Suprapubic skin (tissue), 3 donors: ENCODE measurements at regions not wholly inside any gene's neighbourhood (a gene's known extent, or its start where the extent isn't known, plus 50 kb on each side); places are given as distances from the start of the nearest gene placed in this dataset.
"Not testable (repeated sequence)": the region's sequence is repeated elsewhere in the genome, so short reads cannot be mapped to it uniquely, and the experiment has no call there.

ENCODE experiments used
- CTCF ChIP-seq, 2 donors: fragments of 200-600 bp in 1 of 2; fragments of 450-650 bp in 1 of 2; sonication (generic) in 1 of 2; IDR thresholded peaks; one replicate each; pipeline ENCODE4 v1.5.1; 2016 to 2019; ENCODE audit warnings: antibody characterized with exemption in 2 of 2, mild to moderate bottlenecking in 1 of 2, moderate library complexity in 1 of 2
- POLR2A ChIP-seq, 2 donors: fragments of 450-650 bp; IDR thresholded peaks; one replicate each; pipeline ENCODE4 v1.6.1; 2017; ENCODE audit warnings: antibody characterized with exemption in 2 of 2, mild to moderate bottlenecking in 2 of 2, moderate library complexity in 2 of 2

DNA sequence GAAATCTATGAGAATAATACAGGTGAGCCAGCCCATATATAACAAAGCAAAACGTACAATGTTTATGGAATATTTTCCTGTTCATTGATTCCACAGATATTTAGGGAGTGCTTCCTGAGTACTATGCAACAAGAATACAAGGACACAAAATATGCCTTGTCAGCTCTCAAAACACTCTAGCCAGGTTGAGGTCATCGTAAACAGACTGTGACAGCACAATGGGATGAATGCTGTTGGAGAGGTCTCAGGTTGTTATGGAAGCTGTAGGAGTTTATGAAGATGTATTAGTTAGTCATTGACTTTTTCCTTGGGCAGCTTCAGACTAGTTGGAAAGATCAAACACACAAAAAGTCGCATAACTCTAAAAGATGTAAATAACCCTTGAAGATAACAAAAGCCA is 98.1 kb upstream of the SEC22B start:
- not testable (repeated sequence) for TF ChIP-seq CTCF, POLR2A (IDR thresholded peaks at IDR 0.05)
